Right atrium auricular region (tissue), 2 donors: ENCODE measurements at regions not wholly inside any gene's neighbourhood (a gene's known extent, or its start where the extent isn't known, plus 50 kb on each side); places are given as distances from the start of the nearest gene placed in this dataset.

ENCODE experiments used
- DNase-seq: peaks from one replicate; pipeline ENCODE4 v3.0.0-alpha.2; 2019; ENCODE audit warnings: low spot score
- H3K27ac ChIP-seq, 2 donors: fragments of 200-600 bp; sonication (generic); 1 replicate in 1 of 2; 2 replicates in 1 of 2; pipeline ENCODE4 v1.5.1; 2016 to 2019
- H3K27me3 ChIP-seq, 2 donors: fragments of 200-600 bp; sonication (generic); one replicate each; pipeline versions ENCODE4 v1.5.1 to v1.6.0; 2017 to 2019
- H3K36me3 ChIP-seq: fragments of 200-600 bp; sonication (generic); one replicate; pipeline ENCODE4 v1.5.1; 2016
- H3K4me1 ChIP-seq, 2 donors: fragments of 200-600 bp; sonication (generic); one replicate each; pipeline versions ENCODE4 v1.5.1 to v1.6.0; 2017 to 2019
- H3K4me3 ChIP-seq, 2 donors: fragments of 200-600 bp; sonication (generic); 1 replicate in 1 of 2; 2 replicates in 1 of 2; pipeline ENCODE4 v1.5.1; 2017 to 2019; ENCODE audit warnings: mild to moderate bottlenecking in 1 of 2, moderate library complexity in 1 of 2
- H3K9me3 ChIP-seq, 2 donors: fragments of 200-600 bp; sonication (generic); one replicate each; pipeline ENCODE4 v1.5.1; 2019
- CTCF ChIP-seq, 2 donors: fragments of 200-600 bp; sonication (generic); IDR thresholded peaks; one replicate each; pipeline ENCODE4 v1.5.1; 2019; ENCODE audit warnings: antibody characterized with exemption in 2 of 2

- Histone ChIP-seq H3K27ac (peak overlapping the region in 1 of 2 donors; percentile 23), H3K4me3 (no peak overlapping the region), H3K9me3 (no peaks in the 10 kb centered on the region), H3K36me3 (no peaks in the 10 kb centered on the region), H3K27me3 (no peaks in the 10 kb centered on the region), H3K4me1 (peaks cover 0 to 12% of the 10 kb centered on the region in 2 donors)
- no peak for TF ChIP-seq CTCF (IDR thresholded peaks at IDR 0.05)
- no peak for DNase-seq
Measured at GRCh38 chr7:91330191-91330808, 66.1 kb downstream of the FZD1 start.

GRCh38 chr7:91330866-91331265 lies 66.6 kb downstream of the FZD1 start:
- Histone ChIP-seq H3K4me1 (peaks cover 0 to 12% of the 10 kb centered on the region in 2 donors), H3K4me3 (no peak overlapping the region), H3K36me3 (no peaks in the 10 kb centered on the region), H3K9me3 (no peaks in the 10 kb centered on the region), H3K27ac (peak overlapping the region in 1 of 2 donors; percentile 16), H3K27me3 (no peaks in the 10 kb centered on the region)
- DNase-seq, result no peak
- TF ChIP-seq CTCF (IDR thresholded peaks at IDR 0.05), result no peak

GRCh38 chr7:91336106-91336505 lies 71.9 kb downstream of the FZD1 start:
- Histone ChIP-seq H3K36me3 (no peaks in the 10 kb centered on the region), H3K27me3 (no peaks in the 10 kb centered on the region), H3K9me3 (no peaks in the 10 kb centered on the region), H3K4me3 (no peak overlapping the region), H3K4me1 (peaks cover 0 to under 1% of the 10 kb centered on the region in 2 donors), H3K27ac (no peak overlapping the region)
- TF ChIP-seq CTCF (IDR thresholded peaks at IDR 0.05), result no peak
- DNase-seq, result no peak

- Histone ChIP-seq H3K4me3 (no peak overlapping the region), H3K27me3 (no peaks in the 10 kb centered on the region), H3K4me1 (peaks cover 0 to 5% of the 10 kb centered on the region in 2 donors), H3K9me3 (no peaks in the 10 kb centered on the region), H3K27ac (no peak overlapping the region), H3K36me3 (no peaks in the 10 kb centered on the region)
- DNase-seq, result no peak
- TF ChIP-seq CTCF (IDR thresholded peaks at IDR 0.05), result no peak
Measured at GRCh38 chr7:91338226-91339020, 74.2 kb downstream of the FZD1 start.

GRCh38 chr7:91342346-91342745 lies 78.1 kb downstream of the FZD1 start:
- no peak for TF ChIP-seq CTCF (IDR thresholded peaks at IDR 0.05)
- Histone ChIP-seq H3K4me3 (no peak overlapping the region), H3K36me3 (no peaks in the 10 kb centered on the region), H3K27me3 (no peaks in the 10 kb centered on the region), H3K4me1 (peaks cover 0 to 20% of the 10 kb centered on the region in 2 donors), H3K27ac (no peak overlapping the region), H3K9me3 (no peaks in the 10 kb centered on the region)
- no peak for DNase-seq
